Fibroblast of the aortic adventitia (primary cell): ENCODE measurements at regions not wholly inside any gene's neighbourhood (a gene's known extent, or its start where the extent isn't known, plus 50 kb on each side); places are given as distances from the start of the nearest gene placed in this dataset.

ENCODE experiments used
- DNase-seq: peaks from one replicate; pipeline ENCODE4 v3.0.0-alpha.2; 2010; ENCODE audit warnings: low read depth
- H3K4me3 ChIP-seq: 2 replicates; pipeline ENCODE4 v1.5.1; 2011; ENCODE audit warnings: low read depth, mild to moderate bottlenecking, control low read depth, low read length, moderate library complexity
- CTCF ChIP-seq: IDR thresholded peaks from 2 replicates; pipeline ENCODE4 v1.5.1; 2011; ENCODE audit warnings: mild to moderate bottlenecking, low read length, control low read depth, inconsistent platforms; ENCODE audit not compliant: insufficient read depth

GRCh38 chr6:133047706-133048105, 193.5 kb upstream of the EYA4 start:
- no peak overlapping the region for H3K4me3 ChIP-seq
- no peak for TF ChIP-seq CTCF
- DNase-seq: no peak

- no peak for DNase-seq
- no peak for TF ChIP-seq CTCF
- no peak overlapping the region for H3K4me3 ChIP-seq
Measured at GRCh38 chr6:133051240-133051639, 189.9 kb upstream of the EYA4 start.

DNA sequence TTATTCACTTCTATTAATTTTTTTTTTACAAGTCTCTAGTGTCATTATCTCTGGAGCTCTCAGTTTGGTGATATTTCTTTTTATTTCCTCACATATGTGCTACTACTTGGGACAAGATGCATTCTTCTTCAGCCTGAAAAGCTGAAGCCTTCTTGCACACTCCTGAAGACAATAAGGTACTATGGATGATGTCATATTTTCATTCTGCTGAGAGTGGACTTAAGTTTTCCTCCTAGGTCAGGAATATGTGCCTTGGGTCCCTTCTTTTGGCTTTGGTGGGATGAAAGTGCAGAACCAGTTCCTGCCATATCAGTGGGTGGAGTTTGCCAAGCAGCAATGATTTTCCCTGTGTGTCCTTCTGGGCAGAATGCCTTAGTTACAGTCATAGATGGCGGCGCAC, 188.7 kb upstream of the EYA4 start:
- no peak overlapping the region for H3K4me3 ChIP-seq
- DNase-seq: no peak

DNA sequence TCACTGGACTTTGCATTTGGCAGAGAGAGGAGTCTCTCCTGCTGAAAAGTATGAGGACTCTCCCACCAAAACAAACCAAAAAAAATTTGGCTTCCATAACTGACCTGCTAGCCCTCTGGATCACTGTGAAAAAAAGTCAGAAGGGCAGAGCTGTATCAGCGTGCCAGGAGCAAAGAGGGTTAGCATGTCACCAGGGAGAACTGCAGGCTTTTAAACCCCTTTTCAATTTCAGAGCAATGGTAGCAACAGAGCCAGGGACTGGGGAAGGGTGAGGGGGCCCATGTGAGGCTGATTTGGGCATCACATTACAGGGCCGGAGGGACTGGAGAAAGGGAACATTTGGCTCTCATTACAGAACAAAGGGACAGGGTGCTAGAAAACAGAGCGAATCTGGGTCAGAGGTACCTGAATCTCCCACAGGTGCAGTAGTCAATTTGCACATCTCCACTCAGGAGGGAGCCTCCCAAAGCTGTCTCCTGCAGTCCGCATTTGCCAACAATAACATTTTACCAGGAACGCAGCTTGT, 185.7 kb upstream of the EYA4 start:
- no peak overlapping the region for H3K4me3 ChIP-seq
- DNase-seq: no peak
- TF ChIP-seq CTCF: no peak

More for the DNA sequence above, 188.7 kb upstream of the EYA4 start:
- TF ChIP-seq CTCF: no peak

GRCh38 chr6:133057352-133057751, 183.8 kb upstream of the EYA4 start:
- H3K4me3 ChIP-seq: no peak overlapping the region
- DNase-seq: no peak
- no peak for TF ChIP-seq CTCF

DNA sequence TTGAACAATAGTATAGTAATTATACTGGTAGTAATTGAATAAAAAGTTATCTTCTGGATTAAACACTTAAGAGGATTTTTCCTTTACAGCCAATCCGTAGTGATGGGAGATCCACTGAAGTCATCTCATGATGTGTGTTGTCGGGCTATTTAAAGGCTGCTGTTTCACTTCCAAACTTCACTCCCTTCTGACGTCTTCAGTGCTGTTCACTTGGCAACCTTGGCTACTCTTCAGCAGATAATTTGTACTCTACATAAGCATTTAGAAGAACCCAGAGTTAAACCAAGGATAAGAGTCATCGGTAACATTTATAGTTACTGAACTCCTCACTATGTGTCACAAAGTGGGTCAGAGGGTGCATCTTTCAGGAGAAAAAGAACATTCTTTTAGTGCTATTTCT, 179.1 kb upstream of the EYA4 start:
- no peak overlapping the region for H3K4me3 ChIP-seq
- DNase-seq: peak; percentile 71
- TF ChIP-seq CTCF: no peak

DNA sequence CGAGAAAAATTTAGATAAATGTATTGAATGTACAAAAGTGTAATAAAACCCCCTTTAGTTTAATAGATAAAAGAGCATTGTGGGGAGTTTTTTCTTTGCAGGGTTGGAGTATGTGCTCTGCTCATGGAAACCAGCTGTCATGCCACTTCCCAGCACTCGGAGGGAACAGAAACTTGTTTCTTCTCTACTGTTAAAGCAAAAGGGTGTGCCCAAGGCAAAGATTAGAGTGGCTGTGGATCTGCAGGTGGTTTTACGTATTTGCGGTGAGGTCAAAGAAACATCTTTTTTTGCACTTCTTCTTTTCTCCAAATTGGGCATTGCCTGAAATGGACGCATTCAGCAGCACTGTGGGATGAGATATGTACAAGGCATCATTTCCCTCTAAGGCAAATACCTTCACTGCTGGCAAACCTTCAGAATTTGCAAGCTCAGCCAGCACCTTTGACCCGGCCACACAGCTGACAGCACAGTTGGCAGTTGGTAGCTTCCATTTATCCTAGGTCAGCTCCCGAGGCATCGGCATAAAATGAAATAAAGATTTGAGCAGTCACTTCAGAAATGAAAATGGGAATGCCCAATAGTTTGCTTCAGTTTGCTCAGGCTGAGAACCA, 178.4 kb upstream of the EYA4 start:
- DNase-seq: no peak
- H3K4me3 ChIP-seq: no peak overlapping the region
- no peak for TF ChIP-seq CTCF
